ENCODE measurements at regions not wholly inside any gene's neighbourhood (a gene's known extent, or its start where the extent isn't known, plus 50 kb on each side); places are given as distances from the start of the nearest gene placed in this dataset.
A peak's percentile ranks its signal among the peaks of the same experiment; 100 is the strongest.

DNA sequence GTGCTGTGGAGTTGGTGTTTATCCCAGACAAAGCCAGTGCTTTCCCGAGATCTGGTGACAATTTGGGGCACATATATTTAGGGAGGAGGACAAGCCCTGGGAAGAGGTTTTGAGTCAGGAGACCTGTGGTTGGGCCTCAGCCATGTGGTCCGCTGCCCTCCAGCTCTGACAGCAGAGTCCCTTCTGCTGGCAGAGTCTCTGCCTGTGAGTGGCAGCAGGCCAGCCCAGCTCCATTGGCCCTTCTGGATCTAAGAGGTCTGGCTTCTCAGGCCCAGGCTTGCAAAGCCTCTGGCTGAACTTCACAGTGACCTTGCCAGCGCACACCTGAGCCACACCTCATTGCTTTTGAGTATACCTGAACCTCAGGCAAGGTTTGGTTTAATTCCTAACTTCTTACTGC lies 115.3 kb downstream of the BCL2L11 start:
- no peaks in the 10 kb centered on the region for H3K4me1 Mint-ChIP-seq
- H3K27me3 Mint-ChIP-seq = peaks cover 2% of the 10 kb centered on the region
- H3K9me3 Mint-ChIP-seq (ENCODE audit: low read depth) = peaks cover 4% of the 10 kb centered on the region
- ChIA-PET CTCF (interaction anchor here (0.6 kb wide), 1 partner anchor 27 kb away, joined by 4 read pairs; no protein-coding TSS in a partner anchor), POLR2A (no interaction called here)
- no peak overlapping the region for H3K27ac Mint-ChIP-seq
- intact Hi-C loops (cut with DNase I, micrococcal nuclease) = no loop called here
- DNase-seq = no peak
- ATAC-seq = no peak
- H3K36me3 Mint-ChIP-seq (ENCODE audit: low read depth) = no peaks in the 10 kb centered on the region
- no peak overlapping the region for H3K4me3 Mint-ChIP-seq

- Mint-ChIP-seq H3K27ac (no peak overlapping the region), H3K27me3 (peaks cover 2% of the 10 kb centered on the region), H3K4me3 (no peak overlapping the region), H3K4me1 (no peaks in the 10 kb centered on the region), H3K36me3 (ENCODE audit: low read depth) (no peaks in the 10 kb centered on the region), H3K9me3 (ENCODE audit: low read depth) (no peaks in the 10 kb centered on the region)
- ATAC-seq = no peak
- CTCF ChIA-PET = no interaction called here
- intact Hi-C loops (cut with DNase I, micrococcal nuclease) = no loop called here
- POLR2A ChIA-PET = no interaction called here
- no peak for DNase-seq
Measured at GRCh38 chr2:111238296-111238695, 117.6 kb downstream of the BCL2L11 start.

DNA sequence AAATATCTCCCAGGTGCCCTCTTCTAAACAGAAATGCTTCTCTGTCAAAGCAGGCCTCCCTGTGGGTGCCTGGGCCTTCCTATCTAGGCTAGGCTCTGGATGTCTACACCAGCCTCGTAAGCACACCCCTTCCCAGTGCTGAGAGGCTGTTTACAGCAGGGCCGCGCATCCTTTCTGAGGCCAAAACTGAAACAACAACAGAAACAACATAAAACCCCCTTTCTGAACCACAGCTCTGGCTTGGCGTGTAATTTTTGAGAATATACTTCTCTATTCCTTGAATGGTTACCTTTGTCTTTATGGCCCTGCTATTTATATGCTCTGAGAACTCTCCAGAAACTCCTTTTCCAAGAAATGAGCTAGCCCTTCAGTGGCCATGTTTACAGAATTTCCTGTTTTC lies 118.4 kb downstream of the BCL2L11 start:
- POLR2A ChIA-PET = no interaction called here
- no peaks in the 10 kb centered on the region for H3K9me3 Mint-ChIP-seq (ENCODE audit: low read depth)
- no peaks in the 10 kb centered on the region for H3K4me1 Mint-ChIP-seq
- H3K4me3 Mint-ChIP-seq = no peak overlapping the region
- DNase-seq (no peak), ATAC-seq (peak; percentile 49)
- CTCF ChIA-PET = interaction anchor here (0.6 kb wide), 1 partner anchor 11 kb away, joined by 4 read pairs; no protein-coding TSS in a partner anchor
- no peak overlapping the region for H3K27ac Mint-ChIP-seq
- H3K27me3 Mint-ChIP-seq = no peaks in the 10 kb centered on the region
- intact Hi-C loops (cut with DNase I, micrococcal nuclease) = no loop called here
- no peaks in the 10 kb centered on the region for H3K36me3 Mint-ChIP-seq (ENCODE audit: low read depth)

DNA sequence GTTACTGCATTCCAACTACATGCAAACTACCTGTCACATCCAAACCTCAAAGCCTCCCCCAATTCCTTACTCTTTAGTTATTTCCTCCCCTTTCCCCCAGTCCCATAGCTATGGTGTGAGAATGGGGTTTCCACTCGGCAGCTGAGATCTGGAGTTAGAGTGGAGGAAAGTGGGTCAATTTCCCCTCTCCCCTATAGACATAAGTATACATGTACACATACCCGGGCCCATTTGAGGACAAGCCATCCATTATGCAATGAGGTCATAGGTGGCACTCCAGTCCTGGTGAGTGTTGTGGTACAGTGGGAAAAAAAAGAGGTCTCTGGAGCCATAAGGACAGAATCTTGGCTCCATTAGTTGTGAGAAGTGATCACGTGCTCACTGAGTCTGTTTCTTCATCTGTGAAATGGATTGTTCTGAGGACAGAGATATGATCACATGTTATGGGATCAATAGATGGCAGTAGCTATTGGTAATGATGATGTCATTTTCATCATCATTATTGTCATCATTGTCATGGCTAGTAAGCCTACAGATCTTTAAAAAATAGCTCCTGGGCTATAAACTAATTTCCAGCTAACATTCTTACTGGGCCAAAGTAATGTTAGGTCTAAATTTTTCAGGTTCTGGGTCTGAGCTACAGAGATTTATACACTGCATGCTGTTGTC lies 119.0 kb downstream of the BCL2L11 start:
- H3K4me1 Mint-ChIP-seq = no peaks in the 10 kb centered on the region
- H3K27me3 Mint-ChIP-seq = no peaks in the 10 kb centered on the region
- no peaks in the 10 kb centered on the region for H3K9me3 Mint-ChIP-seq (ENCODE audit: low read depth)
- intact Hi-C loops (cut with DNase I, micrococcal nuclease) = no loop called here
- no peak overlapping the region for H3K27ac Mint-ChIP-seq
- H3K36me3 Mint-ChIP-seq (ENCODE audit: low read depth) = no peaks in the 10 kb centered on the region
- ChIA-PET POLR2A (no interaction called here), CTCF (interaction anchor here (0.6 to 0.7 kb wide), 2 partner anchors 11 to 427 kb away, joined by 3 to 4 read pairs; no protein-coding TSS in a partner anchor)
- H3K4me3 Mint-ChIP-seq = no peak overlapping the region
- DNase-seq (no peak), ATAC-seq (no peak)

DNA sequence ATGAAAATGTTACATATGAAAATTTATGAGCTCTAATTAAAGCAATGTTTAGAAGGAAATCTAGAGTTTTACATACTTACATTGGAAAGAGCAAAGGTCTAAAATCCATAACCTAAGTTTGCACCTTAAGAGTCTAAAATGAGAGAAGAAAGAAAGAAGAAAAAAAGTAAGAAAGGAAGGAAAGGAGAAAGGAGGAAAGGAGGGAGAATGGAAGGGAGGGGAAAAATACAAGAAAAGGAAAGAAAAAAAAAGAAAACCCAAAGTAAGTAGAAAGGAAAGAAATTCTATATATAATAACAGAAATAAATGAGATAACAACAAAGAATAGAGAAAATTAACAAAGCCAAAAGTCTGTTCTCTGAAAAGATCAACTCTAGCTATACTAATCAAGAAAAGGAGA lies 122.6 kb downstream of the BCL2L11 start:
- no peak overlapping the region for H3K4me3 Mint-ChIP-seq
- intact Hi-C loops (cut with DNase I, micrococcal nuclease) = no loop called here
- POLR2A ChIA-PET = no interaction called here

GRCh38 chr2:111244864-111245263 lies 124.2 kb downstream of the BCL2L11 start:
- no peaks in the 10 kb centered on the region for H3K9me3 Mint-ChIP-seq (ENCODE audit: low read depth)
- H3K4me1 Mint-ChIP-seq = no peaks in the 10 kb centered on the region
- no peak for DNase-seq
- H3K27ac Mint-ChIP-seq = no peak overlapping the region
- H3K27me3 Mint-ChIP-seq = no peaks in the 10 kb centered on the region
- H3K36me3 Mint-ChIP-seq (ENCODE audit: low read depth) = no peaks in the 10 kb centered on the region
- CTCF ChIA-PET = no interaction called here
- ATAC-seq = no peak
- intact Hi-C loops (cut with DNase I, micrococcal nuclease) = no loop called here
- POLR2A ChIA-PET = no interaction called here
- no peak overlapping the region for H3K4me3 Mint-ChIP-seq

More for the DNA sequence above, 122.6 kb downstream of the BCL2L11 start:
- Mint-ChIP-seq H3K9me3 (ENCODE audit: low read depth) (no peaks in the 10 kb centered on the region), H3K27ac (no peak overlapping the region), H3K36me3 (ENCODE audit: low read depth) (no peaks in the 10 kb centered on the region), H3K27me3 (no peaks in the 10 kb centered on the region), H3K4me1 (no peaks in the 10 kb centered on the region)
- CTCF ChIA-PET = interaction anchor here (1.3 kb wide), 1 partner anchor 9 kb away, joined by 3 read pairs; no protein-coding TSS in a partner anchor
- no peak for ATAC-seq
- no peak for DNase-seq

DNA sequence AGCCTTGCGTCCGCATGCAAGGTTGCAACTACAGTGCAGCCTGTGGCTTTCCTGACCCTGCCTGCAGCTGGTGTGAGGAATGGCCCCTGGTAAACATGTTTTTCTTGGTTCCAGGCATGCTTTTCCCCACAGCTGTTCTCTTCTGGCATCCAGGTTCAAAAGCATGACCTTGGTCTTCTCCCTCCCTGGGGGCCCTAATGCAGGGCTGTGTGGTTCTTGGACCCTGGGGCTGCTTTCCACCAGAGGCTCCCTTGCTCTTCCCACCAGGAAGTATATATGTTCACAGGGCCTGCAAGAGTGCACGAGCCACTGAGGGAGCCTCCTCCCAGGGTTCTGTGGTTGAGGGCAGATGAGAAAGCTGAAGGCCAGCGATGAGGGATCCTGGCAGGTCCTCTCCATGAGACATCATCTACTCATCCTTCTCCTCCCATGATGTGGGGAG lies 125.9 kb downstream of the BCL2L11 start:
- POLR2A ChIA-PET = no interaction called here
- Mint-ChIP-seq H3K36me3 (ENCODE audit: low read depth) (no peaks in the 10 kb centered on the region), H3K27me3 (no peaks in the 10 kb centered on the region), H3K9me3 (ENCODE audit: low read depth) (peaks cover 5% of the 10 kb centered on the region), H3K27ac (no peak overlapping the region), H3K4me3 (no peak overlapping the region), H3K4me1 (no peaks in the 10 kb centered on the region)
- CTCF ChIA-PET = no interaction called here
- DNase-seq (no peak), ATAC-seq (no peak)
- intact Hi-C loops (cut with DNase I, micrococcal nuclease) = no loop called here

DNA sequence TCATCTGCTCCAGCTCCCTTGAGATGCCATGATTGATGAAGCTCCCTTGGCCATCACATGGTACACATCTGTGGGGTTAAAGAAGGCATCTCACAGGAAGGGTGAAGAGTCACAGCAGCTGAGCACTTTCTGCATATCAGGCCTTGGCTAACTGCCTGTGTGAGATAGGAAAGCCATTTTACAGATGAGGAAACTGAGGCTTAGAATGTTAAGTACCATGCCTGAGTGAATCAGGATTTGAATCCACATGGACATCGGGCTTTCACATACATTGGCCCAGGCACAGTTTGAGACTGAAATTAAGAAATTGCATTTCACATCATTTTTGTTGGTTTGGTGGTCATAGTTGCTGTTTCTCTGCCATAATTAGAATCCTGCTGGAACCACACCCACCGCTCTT lies 126.8 kb downstream of the BCL2L11 start:
- Mint-ChIP-seq H3K9me3 (ENCODE audit: low read depth) (peaks cover 8% of the 10 kb centered on the region), H3K36me3 (ENCODE audit: low read depth) (no peaks in the 10 kb centered on the region), H3K27me3 (no peaks in the 10 kb centered on the region), H3K4me1 (peaks cover 4% of the 10 kb centered on the region), H3K4me3 (no peak overlapping the region), H3K27ac (no peak overlapping the region)
- ATAC-seq (no peak), DNase-seq (no peak)
- CTCF ChIA-PET = no interaction called here
- intact Hi-C loops (cut with DNase I, micrococcal nuclease) = no loop called here
- POLR2A ChIA-PET = no interaction called here

- ChIA-PET CTCF (interaction anchor here (0.8 kb wide), 1 partner anchor 17 kb away, joined by 3 read pairs; no protein-coding TSS in a partner anchor), POLR2A (no interaction called here)
- no peak overlapping the region for H3K27ac Mint-ChIP-seq
- intact Hi-C loops (cut with DNase I, micrococcal nuclease) = no loop called here
- ATAC-seq = no peak
- peaks cover 8% of the 10 kb centered on the region for H3K9me3 Mint-ChIP-seq (ENCODE audit: low read depth)
- no peak for DNase-seq
- no peaks in the 10 kb centered on the region for H3K36me3 Mint-ChIP-seq (ENCODE audit: low read depth)
- peaks cover 4% of the 10 kb centered on the region for H3K4me1 Mint-ChIP-seq
- H3K27me3 Mint-ChIP-seq = no peaks in the 10 kb centered on the region
- no peak overlapping the region for H3K4me3 Mint-ChIP-seq
Measured at GRCh38 chr2:111249806-111250205, 129.1 kb downstream of the BCL2L11 start.

DNA sequence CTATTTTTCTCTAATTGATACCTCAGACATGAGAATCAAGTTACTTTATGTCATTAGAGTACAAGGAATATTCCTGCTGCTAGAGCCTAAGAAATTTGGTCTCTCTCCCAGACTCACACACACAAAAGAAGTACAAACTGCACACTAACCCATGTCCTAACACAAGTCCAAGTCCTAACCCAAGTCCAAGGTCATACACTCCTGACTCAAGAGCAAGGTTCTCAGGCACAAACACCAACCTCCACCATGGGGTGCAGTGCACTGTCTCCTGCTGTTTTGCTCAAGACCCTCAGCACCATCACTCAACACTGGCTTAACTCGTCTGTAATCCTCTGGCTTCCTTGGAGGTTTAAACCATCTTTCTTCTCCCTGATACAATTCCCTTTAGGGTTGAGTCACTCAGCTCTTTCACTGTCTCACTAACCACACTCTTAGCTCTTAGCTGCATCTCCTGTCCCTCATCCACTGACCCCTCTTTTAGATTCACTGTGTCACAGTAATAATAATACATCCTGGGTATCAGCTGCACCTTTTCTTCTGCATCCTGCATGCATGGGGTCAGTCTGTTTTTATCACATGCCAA lies 129.8 kb downstream of the BCL2L11 start:
- DNase-seq (no peak), ATAC-seq (no peak)
- Mint-ChIP-seq H3K9me3 (ENCODE audit: low read depth) (peaks cover 8% of the 10 kb centered on the region), H3K27me3 (no peaks in the 10 kb centered on the region), H3K4me3 (no peak overlapping the region), H3K27ac (no peak overlapping the region), H3K4me1 (peaks cover 4% of the 10 kb centered on the region), H3K36me3 (ENCODE audit: low read depth) (no peaks in the 10 kb centered on the region)
- ChIA-PET CTCF (interaction anchor here (0.8 kb wide), 1 partner anchor 17 kb away, joined by 3 read pairs; no protein-coding TSS in a partner anchor), POLR2A (no interaction called here)
- intact Hi-C loops (cut with DNase I, micrococcal nuclease) = no loop called here

- POLR2A ChIA-PET = no interaction called here
- H3K36me3 Mint-ChIP-seq (ENCODE audit: low read depth) = no peaks in the 10 kb centered on the region
- CTCF ChIA-PET = no interaction called here
- no peak overlapping the region for H3K27ac Mint-ChIP-seq
- H3K4me1 Mint-ChIP-seq = peaks cover 4% of the 10 kb centered on the region
- H3K4me3 Mint-ChIP-seq = no peak overlapping the region
- no peaks in the 10 kb centered on the region for H3K27me3 Mint-ChIP-seq
- intact Hi-C loops (cut with DNase I, micrococcal nuclease) = no loop called here
- peaks cover 8% of the 10 kb centered on the region for H3K9me3 Mint-ChIP-seq (ENCODE audit: low read depth)
- ATAC-seq (no peak), DNase-seq (no peak)
Measured at GRCh38 chr2:111251711-111252110, 131.0 kb downstream of the BCL2L11 start.

- intact Hi-C loops (cut with DNase I, micrococcal nuclease) = no loop called here
- H3K36me3 Mint-ChIP-seq (ENCODE audit: low read depth) = no peaks in the 10 kb centered on the region
- H3K27me3 Mint-ChIP-seq = no peaks in the 10 kb centered on the region
- DNase-seq = no peak
- H3K4me1 Mint-ChIP-seq = peaks cover 4% of the 10 kb centered on the region
- ChIA-PET CTCF (interaction anchor here (0.7 kb wide), 1 partner anchor 66 kb away, joined by 3 read pairs; no protein-coding TSS in a partner anchor), POLR2A (no interaction called here)
- no peak overlapping the region for H3K4me3 Mint-ChIP-seq
- no peak for ATAC-seq
- H3K27ac Mint-ChIP-seq = no peak overlapping the region
- H3K9me3 Mint-ChIP-seq (ENCODE audit: low read depth) = peaks cover 8% of the 10 kb centered on the region
Measured at GRCh38 chr2:111252436-111252835, 131.7 kb downstream of the BCL2L11 start.

All from activated CD4-positive, alpha-beta T cell treated with anti-CD3 and anti-CD28 coated beads for 36 hours (primary cell).